PC-9 (cell line): ENCODE measurements at regions not wholly inside any gene's neighbourhood (a gene's known extent, or its start where the extent isn't known, plus 50 kb on each side); places are given as distances from the start of the nearest gene placed in this dataset.

ENCODE experiments used
- BruUV-seq: library from RNA; stranded (reverse); fragments of 400-500 nt; replicated peaks from 2 replicates; lab custom pipeline; 2021; lab: Mats Ljungman, UMichigan
- CTCF ChIA-PET: fragments of 300-600 bp; sonication (Branson Sonifier 250); formaldehyde crosslinking; loops from one replicate; lab custom pipeline; 2022; ENCODE audit warnings: antibody characterized with exemption; lab: Charles Lee
- POLR2A ChIA-PET: fragments of 300-600 bp; sonication (Branson Sonifier 250); formaldehyde crosslinking; loops from one replicate; lab custom pipeline; 2022; ENCODE audit warnings: antibody characterized with exemption; ENCODE audit not compliant: unreplicated experiment; lab: Charles Lee
- DNase-seq, 2 experiments: peaks; one replicate each; pipeline versions ENCODE4 v3.0.0 to v3.0.0-alpha.2; 2015 to 2022; ENCODE audit warnings: mixed read lengths in 1 of 2
- H2AFZ ChIP-seq: fragments of 200-600 bp; sonication (generic); 2 replicates; pipeline ENCODE4 v1.8.1; 2017; ENCODE audit warnings: antibody characterized with exemption
- H3F3A ChIP-seq: fragments of 200-600 bp; sonication (generic); 2 replicates; pipeline ENCODE4 v1.8.1; 2017; ENCODE audit warnings: antibody characterized with exemption, mild to moderate bottlenecking, low read depth; ENCODE audit not compliant: insufficient read depth
- H3K27ac ChIP-seq: fragments of 200-600 bp; sonication (generic); 2 replicates; pipeline ENCODE4 v1.6.1; 2016; ENCODE audit warnings: mixed run types
- H3K27me3 ChIP-seq: fragments of 200-600 bp; sonication (generic); 2 replicates; pipeline ENCODE4 v1.6.1; 2016; ENCODE audit warnings: low read depth, mixed run types; ENCODE audit not compliant: insufficient read depth
- H3K36me3 ChIP-seq: fragments of 200-600 bp; sonication (generic); 2 replicates; pipeline ENCODE4 v1.6.1; 2016; ENCODE audit warnings: low read depth, mixed run types
- H3K4me1 ChIP-seq: fragments of 200-600 bp; sonication (generic); replicated peaks from 2 replicates; pipeline ENCODE4 v1.6.1; 2016; ENCODE audit warnings: mixed run types; ENCODE audit not compliant: insufficient read depth
- H3K4me2 ChIP-seq: fragments of 200-600 bp; sonication (generic); 2 replicates; pipeline ENCODE4 v1.6.1; 2017; ENCODE audit warnings: mixed run types
- H3K4me3 ChIP-seq: fragments of 200-600 bp; sonication (generic); 2 replicates; pipeline ENCODE4 v1.6.1; 2016; ENCODE audit warnings: mixed run types
- H3K79me2 ChIP-seq: fragments of 200-600 bp; sonication (generic); 2 replicates; pipeline ENCODE4 v1.6.1; 2017; ENCODE audit warnings: low read depth, mixed run types
- H3K9me2 ChIP-seq: fragments of 200-600 bp; sonication (generic); 2 replicates; pipeline ENCODE4 v1.8.1; 2017; ENCODE audit warnings: mild to moderate bottlenecking; ENCODE audit not compliant: insufficient read depth
- H3K9me3 ChIP-seq: fragments of 200-600 bp; sonication (generic); 2 replicates; pipeline ENCODE4 v1.8.1; 2016; ENCODE audit warnings: low read depth; ENCODE audit not compliant: insufficient read depth
- H4K20me1 ChIP-seq: fragments of 200-600 bp; sonication (generic); 2 replicates; pipeline ENCODE4 v1.8.1; 2017; ENCODE audit not compliant: insufficient read depth
- EZH2 ChIP-seq: fragments of 200-600 bp; sonication (generic); IDR thresholded peaks from 2 replicates; pipeline ENCODE4 v1.8.0; 2017; ENCODE audit warnings: antibody characterized with exemption, low read depth
- intact Hi-C: fragments of 100-400 bp; cut with micrococcal nuclease; formaldehyde crosslinking; loops from one replicate; pipeline ENCODE4 v1.10.0; 2022; ENCODE audit not compliant: unreplicated experiment
- TF ChIP-seq, protein P1 (sequence below): fragments of 200-600 bp; sonication (generic); conservative IDR thresholded peaks from 2 replicates; pipeline ENCODE4 v1.6.1; 2017; ENCODE audit warnings: mixed run types, antibody characterized with exemption, mild to moderate bottlenecking, moderate library complexity

DNA sequence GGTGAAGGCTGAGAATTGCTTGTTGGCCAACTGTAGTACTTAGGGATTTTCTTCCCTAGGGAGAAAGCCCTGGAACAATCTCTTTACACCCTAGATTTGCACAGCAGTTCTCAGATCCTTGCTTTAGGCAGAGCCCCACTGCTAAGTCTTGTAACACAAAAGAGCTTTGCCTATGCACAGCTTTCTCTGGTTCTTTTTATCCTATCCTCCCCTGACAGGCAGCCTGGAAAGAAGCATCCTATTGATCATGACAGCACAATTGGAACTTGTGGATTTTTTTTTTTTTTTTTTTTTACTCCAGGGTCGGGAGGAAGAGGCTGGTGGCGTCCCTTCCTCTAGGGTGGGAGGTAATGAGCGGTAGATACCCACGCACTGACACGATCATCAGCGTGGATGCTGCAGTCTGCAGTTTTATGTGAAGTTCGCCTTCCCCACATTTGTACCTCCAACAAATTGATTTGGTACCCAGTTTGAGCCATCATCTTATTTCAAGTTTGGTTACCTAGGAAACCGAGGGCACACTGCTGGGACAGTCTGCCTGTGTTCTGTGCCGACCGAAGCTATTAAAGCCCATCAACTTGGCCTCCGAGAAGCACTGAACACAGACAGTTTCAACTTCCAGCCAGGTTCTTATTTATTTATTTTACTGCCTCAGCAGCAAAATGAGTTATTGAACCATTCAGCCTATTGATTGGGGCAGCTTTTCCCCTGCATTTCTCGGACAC is 110.1 kb downstream of the NRN1 start:
- Histone ChIP-seq H3F3A (no peaks in the 10 kb centered on the region), H2AFZ (no peak overlapping the region), H3K4me3 (no peak overlapping the region), H3K36me3 (no peaks in the 10 kb centered on the region), H4K20me1 (no peaks in the 10 kb centered on the region), H3K4me2 (no peak overlapping the region), H3K9me3 (no peaks in the 10 kb centered on the region), H3K4me1 (no peaks in the 10 kb centered on the region), H3K9me2 (no peaks in the 10 kb centered on the region), H3K79me2 (no peaks in the 10 kb centered on the region), H3K27me3 (no peaks in the 10 kb centered on the region), H3K27ac (no peak overlapping the region)
- ChIA-PET POLR2A (no interaction called here), CTCF (no interaction called here)
- no TSS peak for BruUV-seq
- intact Hi-C loops = no loop called here
- no peak for DNase-seq
- TF ChIP-seq, protein P1, sequence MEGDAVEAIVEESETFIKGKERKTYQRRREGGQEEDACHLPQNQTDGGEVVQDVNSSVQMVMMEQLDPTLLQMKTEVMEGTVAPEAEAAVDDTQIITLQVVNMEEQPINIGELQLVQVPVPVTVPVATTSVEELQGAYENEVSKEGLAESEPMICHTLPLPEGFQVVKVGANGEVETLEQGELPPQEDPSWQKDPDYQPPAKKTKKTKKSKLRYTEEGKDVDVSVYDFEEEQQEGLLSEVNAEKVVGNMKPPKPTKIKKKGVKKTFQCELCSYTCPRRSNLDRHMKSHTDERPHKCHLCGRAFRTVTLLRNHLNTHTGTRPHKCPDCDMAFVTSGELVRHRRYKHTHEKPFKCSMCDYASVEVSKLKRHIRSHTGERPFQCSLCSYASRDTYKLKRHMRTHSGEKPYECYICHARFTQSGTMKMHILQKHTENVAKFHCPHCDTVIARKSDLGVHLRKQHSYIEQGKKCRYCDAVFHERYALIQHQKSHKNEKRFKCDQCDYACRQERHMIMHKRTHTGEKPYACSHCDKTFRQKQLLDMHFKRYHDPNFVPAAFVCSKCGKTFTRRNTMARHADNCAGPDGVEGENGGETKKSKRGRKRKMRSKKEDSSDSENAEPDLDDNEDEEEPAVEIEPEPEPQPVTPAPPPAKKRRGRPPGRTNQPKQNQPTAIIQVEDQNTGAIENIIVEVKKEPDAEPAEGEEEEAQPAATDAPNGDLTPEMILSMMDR = no peak
- no peak for TF ChIP-seq EZH2

DNA sequence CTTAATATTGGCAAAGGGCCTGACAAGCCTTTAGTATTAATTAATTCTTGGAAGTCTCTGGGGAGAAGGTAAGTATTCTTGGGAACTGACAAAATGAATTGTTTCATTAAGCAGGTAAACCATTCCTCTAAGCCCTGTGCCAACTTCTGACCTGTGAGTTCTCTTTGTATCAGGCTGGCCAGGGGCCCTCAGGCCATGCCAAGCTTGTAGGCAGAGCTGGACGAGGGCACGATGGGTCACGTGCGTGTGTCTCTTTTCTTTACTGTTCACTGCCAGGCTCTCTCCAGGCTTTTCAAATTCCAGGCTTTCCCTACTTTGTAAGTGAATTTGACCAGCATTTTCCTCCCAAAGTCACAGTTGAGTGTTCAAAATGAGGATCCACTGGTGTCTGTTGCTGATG is 112.4 kb downstream of the NRN1 start:
- H3K4me2 ChIP-seq = no peak overlapping the region
- H2AFZ ChIP-seq = no peak overlapping the region
- H3K4me3 ChIP-seq = no peak overlapping the region
- no peaks in the 10 kb centered on the region for H3K36me3 ChIP-seq
- no peaks in the 10 kb centered on the region for H3F3A ChIP-seq
- TF ChIP-seq, protein P1 = no peak
- TF ChIP-seq EZH2 = no peak
- H3K4me1 ChIP-seq = no peaks in the 10 kb centered on the region
- DNase-seq = no peak
- no peaks in the 10 kb centered on the region for H4K20me1 ChIP-seq
- H3K79me2 ChIP-seq = no peaks in the 10 kb centered on the region
- no TSS peak for BruUV-seq
- H3K27me3 ChIP-seq = no peaks in the 10 kb centered on the region
- no peak overlapping the region for H3K27ac ChIP-seq
- no peaks in the 10 kb centered on the region for H3K9me2 ChIP-seq
- ChIA-PET CTCF (no interaction called here), POLR2A (no interaction called here)
- H3K9me3 ChIP-seq = no peaks in the 10 kb centered on the region
- intact Hi-C loops = no loop called here

DNA sequence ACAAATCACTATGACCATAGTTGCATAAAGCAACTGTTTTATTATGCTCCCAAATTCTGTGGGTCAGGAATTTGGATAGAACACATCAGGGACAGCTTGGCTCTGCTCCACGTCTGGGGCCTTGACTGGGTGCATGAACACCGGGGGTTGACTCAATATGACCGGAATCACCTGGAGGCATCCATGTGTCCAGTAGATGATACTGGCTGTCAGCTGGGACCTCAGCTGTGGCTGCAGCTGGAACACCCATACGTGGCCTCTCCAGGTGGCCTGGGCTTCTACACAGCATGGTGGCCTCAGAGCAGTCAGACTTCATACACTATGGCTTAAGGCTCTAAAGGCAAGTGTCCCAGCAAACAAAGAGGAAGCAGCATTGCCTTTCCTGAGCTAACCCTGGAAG is 113.4 kb downstream of the NRN1 start:
- Histone ChIP-seq H2AFZ (no peak overlapping the region), H3K9me3 (no peaks in the 10 kb centered on the region), H3K4me2 (no peak overlapping the region), H3K36me3 (no peaks in the 10 kb centered on the region), H3K27ac (no peak overlapping the region), H3K4me1 (no peaks in the 10 kb centered on the region), H3K9me2 (no peaks in the 10 kb centered on the region), H3F3A (no peaks in the 10 kb centered on the region), H4K20me1 (no peaks in the 10 kb centered on the region), H3K27me3 (no peaks in the 10 kb centered on the region), H3K4me3 (no peak overlapping the region), H3K79me2 (no peaks in the 10 kb centered on the region)
- no peak for TF ChIP-seq EZH2
- TF ChIP-seq, protein P1 = no peak
- no peak for DNase-seq
- BruUV-seq = no TSS peak
- POLR2A ChIA-PET = no interaction called here
- intact Hi-C loops = no loop called here
- CTCF ChIA-PET = no interaction called here
